EH (cell line): ENCODE measurements at regions not wholly inside any gene's neighbourhood (a gene's known extent, or its start where the extent isn't known, plus 50 kb on each side); places are given as distances from the start of the nearest gene placed in this dataset.
A peak's percentile ranks its signal among the peaks of the same experiment; 100 is the strongest.
"Not testable (repeated sequence)": the region's sequence is repeated elsewhere in the genome, so short reads cannot be mapped to it uniquely, and the experiment has no call there.

Experiments used
- DNase-seq: peaks from one replicate; pipeline ENCODE4 v3.0.0-alpha.2; 2015; ENCODE audit warnings: low read depth

DNA sequence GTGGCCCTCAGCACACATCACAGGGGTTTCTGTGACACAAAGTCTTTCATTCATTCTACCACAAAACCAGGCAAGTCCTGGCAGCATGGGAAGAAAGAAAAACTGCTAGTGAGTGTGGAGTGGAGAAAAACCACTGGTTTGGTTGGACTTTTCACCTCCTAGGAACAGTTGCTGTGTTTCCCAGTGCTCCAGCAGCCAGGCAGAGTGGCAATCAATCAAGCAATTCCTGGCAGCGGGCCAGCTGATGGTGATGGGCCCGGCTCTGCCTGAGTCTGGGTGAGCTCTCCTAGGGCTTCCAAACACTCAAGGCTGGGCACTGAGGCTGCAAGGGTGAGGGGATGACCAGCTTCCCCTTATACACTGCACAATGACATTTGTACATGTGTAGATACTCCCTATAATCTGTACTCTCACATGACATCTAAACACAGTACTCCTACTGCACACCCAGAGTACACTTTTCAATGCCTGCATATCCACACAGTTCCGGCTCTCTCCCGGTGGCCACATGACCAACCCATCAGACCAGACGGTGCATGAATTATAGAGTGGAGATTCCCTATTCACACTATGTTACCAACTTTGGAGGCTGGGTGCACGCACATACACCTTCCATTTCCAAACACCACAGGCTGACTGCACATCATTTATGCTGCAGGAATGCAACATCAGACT, 156.6 kb downstream of the UNC5CL start:
- no peak for DNase-seq

DNA sequence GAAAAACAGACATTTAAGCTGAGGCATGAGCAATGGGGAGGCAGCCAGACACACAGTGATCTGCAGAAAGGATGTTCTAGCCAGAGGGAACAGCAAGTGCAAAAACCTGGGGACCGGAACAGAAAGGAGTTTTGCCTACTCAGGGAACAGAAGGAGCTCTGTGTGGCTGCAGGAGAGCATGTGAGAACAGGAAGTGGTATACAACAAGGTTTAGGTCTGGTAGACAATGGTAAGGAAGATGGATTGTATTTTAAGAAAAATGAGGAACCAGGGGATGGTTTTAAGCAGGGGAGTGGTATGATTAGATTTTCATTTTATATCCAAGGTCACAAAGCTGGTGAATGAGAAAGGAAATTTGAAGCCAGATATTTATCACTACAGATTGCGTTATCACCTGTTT, 157.5 kb downstream of the UNC5CL start:
- no peak for DNase-seq

DNA sequence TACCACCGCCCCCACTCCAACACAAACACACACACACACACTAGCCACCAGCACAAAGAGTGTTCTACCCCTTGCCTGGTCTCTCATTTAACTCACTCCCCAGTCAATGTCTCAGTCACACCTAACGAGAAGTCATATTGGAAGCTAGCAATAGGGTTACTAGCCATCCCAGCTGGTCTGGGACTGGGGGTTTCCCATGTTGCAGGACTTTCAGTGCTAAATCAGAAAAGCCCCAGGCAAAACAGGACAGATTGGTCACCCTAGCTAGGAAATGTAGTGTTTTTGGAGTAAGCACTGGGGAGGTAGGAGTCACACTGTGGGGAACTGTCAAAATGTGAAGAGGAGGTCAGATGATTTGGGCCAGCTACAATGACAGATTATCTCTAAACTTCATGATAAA, 158.1 kb downstream of the UNC5CL start:
- DNase-seq: no peak

DNA sequence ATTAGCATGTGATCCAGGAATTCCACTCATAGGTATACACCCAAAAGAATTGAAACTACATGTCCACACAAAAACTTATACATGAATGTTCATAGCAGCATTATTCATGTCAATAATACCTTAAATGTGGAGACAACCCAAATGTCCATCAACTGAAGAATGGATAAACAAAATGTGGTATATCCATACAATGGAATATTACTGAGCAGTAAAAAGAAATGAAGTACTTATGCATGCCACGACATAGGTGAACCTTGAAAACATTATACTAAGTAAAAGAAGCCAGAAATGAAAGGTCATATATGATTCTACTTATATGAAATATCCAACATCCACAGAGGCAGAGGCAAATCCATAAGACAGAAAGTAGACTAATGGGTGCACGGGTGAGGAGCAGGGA, 159.9 kb downstream of the UNC5CL start:
- DNase-seq: no peak

DNA sequence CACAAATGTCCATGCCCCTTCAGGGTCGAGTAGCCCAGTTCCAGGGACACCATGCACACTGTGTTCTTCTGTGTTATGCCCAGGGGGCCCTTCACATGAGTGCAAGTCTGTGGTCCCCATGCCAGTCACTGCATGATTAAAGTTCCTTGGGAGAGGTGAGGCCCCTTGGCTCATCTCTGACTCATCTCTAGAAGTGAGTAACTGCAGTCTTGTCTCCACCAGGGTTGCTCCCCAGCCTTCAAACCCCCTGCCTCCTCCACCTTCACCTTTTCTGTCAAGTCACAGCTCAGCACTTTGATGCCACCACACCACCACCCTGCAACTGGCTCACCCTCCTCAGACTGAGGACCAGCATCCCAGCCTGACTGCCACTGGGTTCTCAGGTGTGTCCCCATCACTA, 161.7 kb downstream of the UNC5CL start:
- no peak for DNase-seq

DNA sequence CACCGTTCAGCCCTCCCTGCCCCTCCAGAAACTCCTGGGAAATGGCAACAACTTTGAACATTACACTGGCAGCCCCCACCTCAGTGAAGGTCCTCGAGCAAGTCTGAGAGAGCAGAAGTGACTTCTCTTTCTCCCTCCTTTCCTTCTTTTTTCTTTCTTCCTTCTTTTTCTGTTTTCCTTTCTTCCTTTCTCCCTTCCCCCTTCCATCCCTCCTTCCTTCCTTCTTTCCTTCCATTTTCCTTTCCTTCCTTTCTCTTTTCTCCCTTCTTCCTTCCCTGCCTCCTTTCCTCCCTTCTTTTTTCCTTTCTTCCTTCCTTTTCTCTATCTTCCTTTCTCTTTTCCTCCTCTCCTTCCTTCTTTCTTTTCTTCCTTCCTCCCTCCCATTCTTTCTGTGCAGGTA, 162.7 kb downstream of the UNC5CL start:
- no peak for DNase-seq

DNA sequence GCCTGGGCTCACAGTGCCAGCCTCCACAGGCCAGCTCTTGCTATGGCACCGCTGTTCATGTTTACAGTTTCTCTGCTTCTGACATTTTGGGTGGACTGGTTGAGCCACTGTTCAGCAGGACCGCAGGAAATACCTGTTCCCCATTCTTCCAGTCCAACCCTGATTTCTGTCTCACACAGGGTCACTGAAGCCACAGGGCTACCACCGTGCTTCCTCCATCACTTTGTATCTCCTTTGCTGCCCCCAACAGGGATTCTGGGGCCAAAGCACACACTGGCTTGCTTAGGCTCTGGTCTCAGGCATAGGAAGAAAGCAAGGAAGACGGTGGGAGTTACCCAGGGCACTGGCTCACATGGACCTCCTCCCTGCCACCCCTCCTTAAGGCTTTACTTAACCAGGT, 164.5 kb downstream of the UNC5CL start:
- DNase-seq: no peak

DNA sequence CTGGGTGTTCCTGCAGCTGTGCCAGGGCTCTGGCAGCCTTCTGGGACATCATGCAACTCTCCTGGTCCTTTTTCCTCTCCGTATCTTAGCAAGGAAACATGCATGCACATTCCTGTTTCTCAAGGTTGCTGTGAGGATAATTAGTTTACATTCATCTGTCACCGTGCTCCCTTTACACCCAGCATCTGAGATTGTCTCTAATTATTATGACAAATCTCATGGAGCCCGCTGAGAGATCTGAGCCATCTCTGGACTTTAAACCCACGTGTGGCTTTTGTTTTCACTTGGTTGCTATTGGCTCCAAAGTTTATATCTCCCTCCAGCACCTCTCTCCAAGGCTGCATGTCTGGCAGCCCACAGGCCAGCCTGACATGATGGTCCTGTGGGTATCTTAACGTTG, 167.6 kb downstream of the UNC5CL start:
- no peak for DNase-seq

DNA sequence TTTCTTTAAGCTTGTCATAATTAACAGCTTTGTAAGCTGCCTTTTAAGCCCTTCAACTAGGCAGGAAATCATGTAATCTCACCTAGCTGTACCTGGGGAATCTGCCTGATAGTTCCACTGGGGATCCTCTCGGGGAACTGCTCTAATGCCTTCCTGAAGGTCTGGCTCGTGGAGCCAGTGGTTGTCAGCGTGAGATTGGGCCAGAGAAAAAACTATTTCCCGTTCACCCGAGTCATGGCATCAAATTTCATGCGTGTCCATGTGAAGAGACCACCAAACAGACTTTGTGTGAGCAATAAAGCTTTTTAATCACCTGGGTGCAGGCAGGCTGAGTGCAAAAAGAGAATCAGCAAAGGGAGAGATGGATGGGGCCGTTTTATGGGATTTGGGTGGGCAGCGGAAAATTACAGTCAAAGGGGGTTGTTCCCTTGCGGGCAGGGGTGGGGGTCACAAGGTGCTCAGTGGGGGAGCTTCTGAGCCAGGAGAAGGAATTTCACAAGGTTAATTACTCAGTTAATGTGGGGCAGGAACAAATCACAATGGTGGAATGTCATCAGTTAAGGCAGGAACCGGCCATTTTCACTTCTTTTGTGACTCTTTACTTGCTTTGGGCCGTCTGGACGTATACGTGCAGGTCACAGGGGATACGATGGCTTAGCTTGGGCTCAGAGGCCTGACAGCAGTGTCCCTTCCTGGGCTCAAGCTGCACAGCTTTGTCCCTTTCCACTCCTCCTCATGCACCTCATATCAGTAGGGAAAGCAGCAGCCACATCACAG, 170.7 kb downstream of the UNC5CL start:
- not testable (repeated sequence) for DNase-seq

DNA sequence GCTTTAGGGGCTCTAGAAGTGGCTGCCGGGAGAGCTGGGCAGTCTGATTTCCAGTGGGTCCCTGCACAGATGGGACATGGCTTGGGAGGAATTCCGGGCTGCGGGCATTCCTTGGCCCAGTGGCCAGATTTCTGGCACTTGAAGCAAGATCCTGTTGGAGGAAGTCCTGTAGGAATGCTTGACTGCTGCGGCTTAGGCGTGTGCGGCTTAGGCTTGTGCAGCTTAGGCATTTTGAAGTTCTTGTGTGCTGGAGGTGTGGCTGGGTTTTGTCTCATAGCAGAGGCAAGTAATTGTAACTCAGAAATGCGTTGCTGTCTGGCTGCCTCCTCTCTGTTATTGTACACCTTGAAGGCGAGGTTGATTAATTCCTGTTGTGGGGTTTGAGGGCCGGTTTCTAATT, 171.5 kb downstream of the UNC5CL start:
- not testable (repeated sequence) for DNase-seq

DNA sequence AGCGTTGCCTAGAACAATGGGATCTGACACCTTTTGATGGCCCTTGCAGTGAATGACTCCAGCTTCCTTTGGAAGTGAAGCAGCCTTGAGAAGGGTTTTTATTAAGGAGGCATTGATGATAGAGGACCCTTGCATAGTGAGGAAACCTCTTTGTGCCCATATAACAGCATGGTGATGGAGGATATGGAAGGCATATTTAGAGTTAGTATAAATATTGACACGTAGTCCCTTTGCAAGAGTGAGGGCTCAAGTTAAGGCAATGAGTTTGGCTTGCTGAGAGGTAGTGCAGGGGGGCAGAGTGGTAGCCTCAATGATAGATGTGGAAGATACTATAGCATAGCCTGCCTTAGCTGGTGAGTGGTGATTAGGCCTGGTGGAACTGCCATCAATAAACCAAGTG, 173.8 kb downstream of the UNC5CL start:
- not testable (repeated sequence) for DNase-seq

DNA sequence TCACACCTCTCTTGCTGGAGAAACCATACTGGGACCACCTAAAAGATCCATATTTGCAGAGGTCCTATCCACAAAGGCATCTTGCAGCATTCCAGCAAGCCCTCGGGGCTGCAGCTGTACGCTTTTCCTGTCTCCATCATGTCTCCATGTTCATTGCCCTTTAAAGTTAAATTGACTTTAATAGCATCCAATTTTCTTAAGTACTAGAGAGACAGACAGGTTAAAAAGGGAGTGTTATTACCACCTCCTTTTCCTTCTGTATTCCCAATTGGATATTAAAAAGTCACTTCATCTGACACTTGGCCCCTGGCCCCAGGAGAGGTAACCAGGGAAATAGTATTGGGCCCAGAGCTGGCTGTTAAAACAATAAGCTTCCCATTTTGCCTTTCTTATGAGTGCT, 178.6 kb downstream of the UNC5CL start:
- no peak for DNase-seq

DNA sequence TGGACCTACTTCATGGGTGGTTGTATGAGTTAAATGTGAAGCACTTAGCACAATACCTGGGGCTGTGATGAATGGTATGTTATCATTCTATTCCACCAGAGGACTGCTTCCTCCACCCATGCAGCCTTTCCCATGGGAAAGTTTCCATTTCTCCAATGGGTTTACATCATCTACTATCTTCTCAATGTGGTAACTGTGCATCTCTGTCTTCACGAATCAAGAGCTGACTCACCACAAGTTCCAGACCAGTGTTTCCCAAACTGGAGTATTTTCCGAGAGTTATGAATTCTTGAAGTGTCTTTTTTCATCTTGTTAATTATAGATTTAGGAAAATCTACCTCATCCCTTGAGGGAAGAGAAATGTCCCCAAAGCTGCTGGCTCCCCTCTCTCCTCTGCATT, 182.8 kb downstream of the UNC5CL start:
- DNase-seq: peak; percentile 41

DNA sequence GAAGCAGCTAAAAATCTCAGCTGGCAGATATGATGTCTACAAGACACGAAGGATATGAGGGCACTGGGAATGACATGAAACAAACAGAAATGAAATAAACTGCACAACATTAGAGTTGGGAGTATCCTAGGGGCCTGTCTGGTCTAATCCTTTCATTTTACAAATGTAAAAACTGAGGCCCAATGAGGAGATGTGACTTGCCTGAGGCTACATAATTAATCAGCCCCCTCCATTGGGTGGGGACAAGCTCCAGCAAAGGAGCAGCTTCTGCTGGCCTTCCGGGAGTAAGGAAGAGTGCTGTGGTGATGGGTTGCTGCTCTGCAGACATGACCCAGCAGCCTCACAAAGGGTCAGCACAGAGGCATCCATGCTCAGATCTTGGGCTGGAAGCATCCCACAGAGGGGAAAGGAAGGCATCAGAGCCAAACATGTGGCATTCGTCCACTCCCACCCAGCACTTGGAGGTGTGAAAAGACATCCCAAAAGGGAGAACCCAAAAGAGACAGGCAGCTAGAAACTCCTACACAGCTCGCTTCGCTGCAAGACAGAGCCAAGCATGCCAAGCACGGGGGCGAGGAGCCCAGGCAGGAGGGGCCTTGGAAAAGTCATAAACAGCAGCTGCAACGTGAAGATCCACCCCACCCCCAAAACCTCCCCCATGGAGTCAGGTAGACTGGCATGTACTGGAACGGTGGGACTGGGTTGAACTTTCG, 183.7 kb downstream of the UNC5CL start:
- no peak for DNase-seq

DNA sequence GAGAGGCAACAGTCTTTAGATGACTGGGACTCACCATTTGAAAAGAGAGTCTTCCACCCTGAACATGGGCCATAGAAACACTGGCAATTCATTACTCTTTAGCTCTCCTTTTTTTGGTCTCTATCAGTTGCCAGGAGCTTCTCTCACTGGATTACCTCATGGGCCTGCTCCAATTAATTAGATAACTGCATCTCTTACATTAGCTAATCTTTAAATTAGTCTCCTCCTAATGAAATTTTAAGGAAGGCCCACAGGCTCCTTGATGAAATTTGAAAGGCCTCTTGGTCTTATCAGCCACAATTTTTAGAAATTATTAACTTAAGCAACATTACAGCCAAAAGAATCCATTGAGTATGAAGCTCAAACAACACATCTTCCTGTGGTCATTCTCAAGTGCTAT, 184.4 kb downstream of the UNC5CL start:
- DNase-seq: no peak

DNA sequence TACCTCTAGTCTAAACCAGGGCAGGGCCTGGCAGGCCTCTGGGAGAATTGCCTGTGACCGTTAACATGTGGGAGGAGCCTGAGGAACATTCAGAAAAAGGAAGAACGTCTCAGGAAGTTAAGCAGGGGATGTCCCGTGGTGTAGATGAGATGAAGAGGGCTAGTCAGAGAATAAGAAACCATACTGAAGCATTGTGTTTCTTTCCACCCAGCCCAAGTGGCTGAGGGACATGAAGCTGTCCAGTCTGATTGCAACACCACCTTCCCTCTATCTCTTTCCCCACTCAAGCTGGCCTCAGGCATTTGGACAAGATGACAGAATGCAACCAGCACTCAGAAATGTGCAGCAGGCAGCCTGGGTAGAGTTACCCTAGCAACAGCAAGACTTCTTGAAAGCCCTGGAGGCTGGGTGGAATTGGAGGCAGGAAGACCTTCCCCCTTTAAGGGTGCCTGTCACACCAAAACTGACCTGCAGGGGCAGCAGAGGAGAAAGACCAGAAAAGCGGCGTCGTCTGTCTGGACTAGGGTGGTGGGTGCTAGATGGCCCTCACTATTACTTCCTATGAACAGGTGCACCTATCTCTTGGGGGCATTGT, 186.1 kb downstream of the UNC5CL start:
- peak; percentile 48 for DNase-seq

DNA sequence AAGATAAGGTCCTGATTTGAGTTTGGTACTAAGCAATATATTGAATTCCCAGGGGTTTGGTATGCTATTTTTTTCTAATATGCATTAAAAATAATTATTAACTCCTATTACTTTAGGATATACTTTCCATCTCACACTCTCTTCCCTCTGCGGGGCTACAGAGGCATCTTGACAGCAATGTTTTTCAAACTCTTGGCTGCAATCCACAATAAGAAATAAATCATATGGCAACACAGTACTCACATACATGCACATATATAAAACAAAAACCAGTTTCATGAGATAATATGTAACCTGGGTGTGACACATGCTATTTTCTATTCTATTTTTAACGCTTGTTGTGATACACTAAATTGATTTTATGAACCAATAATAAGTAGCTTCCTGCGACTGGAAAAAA, 189.5 kb downstream of the UNC5CL start:
- DNase-seq: no peak

DNA sequence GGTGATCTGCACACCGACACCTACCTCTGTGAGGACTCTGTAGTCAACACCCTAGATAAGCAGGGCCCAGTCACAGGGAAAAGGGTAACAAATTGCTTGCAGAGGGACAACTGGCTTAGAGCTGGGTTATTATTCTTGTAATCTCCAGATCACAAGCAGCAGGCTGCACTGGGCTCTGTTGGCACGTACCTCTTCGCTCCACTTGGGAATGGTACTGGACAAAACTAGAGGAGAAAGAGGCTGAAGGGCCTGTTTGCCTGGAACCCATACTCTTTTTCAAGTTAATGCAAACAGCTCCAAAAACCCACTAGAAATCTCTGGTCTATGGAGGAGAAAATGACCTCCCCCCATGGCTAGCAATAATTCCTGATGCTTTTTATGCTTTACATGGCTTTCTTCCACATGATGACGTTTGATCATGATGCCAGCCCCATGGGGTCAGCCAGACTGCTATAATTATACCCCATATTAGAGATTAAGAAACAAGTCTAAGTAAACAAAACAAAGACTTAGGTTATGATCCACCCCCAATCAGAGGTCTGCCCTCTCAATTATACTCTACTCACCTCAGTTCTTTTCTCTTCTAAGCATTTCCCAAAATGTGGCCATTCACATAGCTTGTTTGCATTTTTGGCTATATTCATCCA, 190.0 kb downstream of the UNC5CL start:
- DNase-seq: no peak

DNA sequence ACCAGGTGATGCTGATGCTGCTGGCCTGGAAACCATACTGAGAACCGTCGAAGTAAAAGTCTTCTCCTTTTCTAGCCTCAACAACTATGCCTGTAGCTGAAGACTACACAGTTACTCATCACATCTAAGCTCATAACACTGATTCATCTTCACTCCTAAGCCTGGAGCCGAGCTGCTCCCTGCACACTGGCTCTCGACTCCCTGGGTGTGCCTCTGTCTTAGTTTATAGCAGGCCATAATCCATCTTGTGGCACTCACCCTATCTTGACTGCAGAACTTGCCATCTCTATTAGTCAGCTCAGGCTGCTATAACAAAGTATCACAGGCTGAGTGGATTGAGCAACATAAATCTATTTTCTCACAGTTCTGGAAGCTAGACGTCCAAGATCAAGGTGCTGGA, 191.0 kb downstream of the UNC5CL start:
- DNase-seq: peak; percentile 32

DNA sequence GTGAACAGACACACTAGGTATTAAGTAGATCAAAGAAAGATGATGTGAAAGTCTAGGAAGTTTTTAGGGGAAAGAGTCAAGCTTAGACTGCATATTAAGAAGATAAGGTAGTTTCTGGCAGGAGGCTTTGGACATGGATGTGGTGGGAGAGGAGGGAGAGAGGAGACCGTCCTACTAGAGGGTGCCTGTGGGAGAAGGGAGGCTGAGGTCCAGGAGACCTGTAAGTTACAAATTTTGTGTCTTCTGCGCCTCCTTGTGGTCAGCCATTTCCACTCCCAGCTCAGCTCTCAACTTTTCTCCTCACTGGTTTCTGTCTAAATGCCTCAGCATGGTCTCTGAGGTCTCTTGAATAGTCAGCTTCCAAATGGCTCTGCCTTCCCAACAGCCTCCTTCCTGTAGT, 193.5 kb downstream of the UNC5CL start:
- peak; percentile 50 for DNase-seq

DNA sequence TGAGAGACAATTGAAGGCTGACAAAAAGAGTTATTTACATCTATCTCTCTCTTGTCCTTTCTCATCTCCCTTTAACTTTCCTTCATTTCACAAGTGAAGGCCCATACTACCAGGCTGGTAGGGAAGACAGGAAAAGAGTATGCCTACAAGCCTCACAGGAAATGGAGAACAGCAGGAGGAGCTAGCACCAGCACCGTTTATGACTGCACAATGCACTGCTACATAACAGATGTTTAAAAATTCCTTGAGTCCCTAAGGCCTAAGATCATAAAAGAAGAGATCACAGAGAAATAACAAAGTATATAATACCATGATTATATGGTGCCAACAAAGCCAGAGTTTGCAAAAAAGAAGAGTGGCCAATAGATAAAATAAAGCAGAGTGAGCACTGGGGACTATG, 194.8 kb downstream of the UNC5CL start:
- DNase-seq: no peak

DNA sequence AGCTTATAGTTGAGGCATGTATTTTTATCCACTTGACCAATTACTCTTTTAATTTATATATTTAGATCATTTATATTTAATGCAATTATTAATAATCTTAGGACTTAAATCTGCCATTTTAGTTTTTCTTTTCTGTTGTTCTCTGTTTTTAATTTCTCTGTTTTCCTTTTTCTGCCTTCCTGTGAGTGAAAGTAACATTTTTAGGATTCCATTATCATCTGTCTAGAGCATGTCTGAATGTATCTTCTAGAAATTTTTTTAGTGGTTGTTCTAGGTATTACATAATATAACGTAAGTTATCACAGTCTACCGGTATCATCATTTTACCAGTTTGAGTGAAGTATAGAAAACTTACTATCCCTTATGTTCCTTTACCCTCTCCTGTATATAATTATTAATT, 197.3 kb downstream of the UNC5CL start:
- no peak for DNase-seq
